GM23338 (cell line): ENCODE measurements at regions not wholly inside any gene's neighbourhood (a gene's known extent, or its start where the extent isn't known, plus 50 kb on each side); places are given as distances from the start of the nearest gene placed in this dataset.
"Not testable (repeated sequence)": the region's sequence is repeated elsewhere in the genome, so short reads cannot be mapped to it uniquely, and the experiment has no call there.

Source experiments
- ATAC-seq: fragments of 200-7000 bp; cut with Tn5 transposase; 3 replicates; pipeline ENCODE4 v1.9.1; 2020
- DNase-seq: peaks from one replicate; pipeline ENCODE4 v3.0.0-alpha.2; 2015; ENCODE audit warnings: low spot score
- H2AFZ ChIP-seq: fragments of 200-600 bp; sonication (generic); 2 replicates; pipeline ENCODE4 v1.8.0; 2016; ENCODE audit warnings: antibody characterized with exemption, mild to moderate bottlenecking, moderate library complexity
- H3F3A ChIP-seq: fragments of 200-600 bp; sonication (generic); replicated peaks from 2 replicates; pipeline ENCODE4 v1.8.0; 2017; ENCODE audit warnings: antibody characterized with exemption, mixed run types, low read depth
- H3K27ac ChIP-seq: fragments of 200-600 bp; sonication (generic); 2 replicates; pipeline ENCODE4 v1.6.1; 2016; ENCODE audit warnings: low read depth
- H3K27me3 ChIP-seq: fragments of 200-600 bp; sonication (generic); 2 replicates; pipeline ENCODE4 v1.8.0; 2016; ENCODE audit warnings: mild to moderate bottlenecking, mixed run types, moderate library complexity; ENCODE audit not compliant: insufficient read depth
- H3K36me3 ChIP-seq: fragments of 200-600 bp; sonication (generic); 2 replicates; pipeline ENCODE4 v1.8.0; 2016; ENCODE audit warnings: mild to moderate bottlenecking; ENCODE audit not compliant: insufficient read depth
- H3K4me1 ChIP-seq: fragments of 200-600 bp; sonication (generic); 2 replicates; pipeline ENCODE4 v1.8.0; 2016; ENCODE audit warnings: mild to moderate bottlenecking, moderate library complexity; ENCODE audit not compliant: insufficient read depth
- H3K4me2 ChIP-seq: fragments of 200-600 bp; sonication (generic); 2 replicates; pipeline ENCODE4 v1.7.1; 2017; ENCODE audit warnings: mixed run types
- H3K4me3 ChIP-seq: fragments of 200-600 bp; sonication (generic); 2 replicates; pipeline ENCODE4 v1.6.1; 2016; ENCODE audit warnings: mixed run types
- H3K79me2 ChIP-seq: fragments of 200-600 bp; sonication (generic); replicated peaks from 2 replicates; pipeline ENCODE4 v1.8.0; 2017; ENCODE audit warnings: mild to moderate bottlenecking; ENCODE audit not compliant: insufficient read depth
- H3K9me2 ChIP-seq: fragments of 200-600 bp; sonication (generic); 2 replicates; pipeline ENCODE4 v1.8.0; 2017; ENCODE audit not compliant: insufficient read depth
- H4K20me1 ChIP-seq: fragments of 200-600 bp; sonication (generic); replicated peaks from 2 replicates; pipeline ENCODE4 v1.8.0; 2017; ENCODE audit warnings: mild to moderate bottlenecking; ENCODE audit not compliant: insufficient read depth
- H3K27ac Mint-ChIP-seq: 2 replicates; pipeline ENCODE4 v1.8.0; 2020; ENCODE audit warnings: inconsistent platforms, mild to moderate bottlenecking, moderate library complexity, mixed read lengths
- H3K27me3 Mint-ChIP-seq: 3 replicates; pipeline ENCODE4 v1.8.0; 2022; ENCODE audit warnings: low read depth, mild to moderate bottlenecking, moderate library complexity, mixed read lengths, inconsistent platforms; ENCODE audit not compliant: insufficient read depth, poor library complexity
- H3K36me3 Mint-ChIP-seq: 3 replicates; pipeline ENCODE4 v1.8.0; 2021; ENCODE audit warnings: low read depth, mild to moderate bottlenecking, inconsistent platforms, moderate library complexity, mixed read lengths
- H3K4me1 Mint-ChIP-seq: 3 replicates; pipeline ENCODE4 v1.8.0; 2020; ENCODE audit warnings: mild to moderate bottlenecking, inconsistent platforms, mixed read lengths
- H3K4me3 Mint-ChIP-seq: 3 replicates; pipeline ENCODE4 v1.8.0; 2021; ENCODE audit warnings: moderate library complexity, mild to moderate bottlenecking, inconsistent platforms, mixed read lengths
- H3K9me3 Mint-ChIP-seq: 3 replicates; pipeline ENCODE4 v1.8.0; 2020; ENCODE audit warnings: moderate library complexity, mild to moderate bottlenecking, inconsistent platforms, mixed read lengths
- NANOG ChIP-seq: IDR thresholded peaks from 2 replicates; pipeline ENCODE4 v1.6.1; 2016; ENCODE audit warnings: antibody characterized with exemption, borderline replicate concordance
- POLR2AphosphoS5 ChIP-seq: IDR thresholded peaks from 2 replicates; pipeline ENCODE4 v1.6.1; 2016; ENCODE audit warnings: antibody characterized with exemption, low read depth
- ZNF462 ChIP-seq: fragments of 250-450 bp; sonication (Bioruptor Pico); IDR thresholded peaks from 2 replicates; pipeline ENCODE4 v1.5.0; 2020; ENCODE audit warnings: mild to moderate bottlenecking, moderate library complexity
- TF ChIP-seq, protein P1 (sequence below), 2 experiments: fragments of 200-600 bp in 1 of 2; sonication (generic) in 1 of 2; conservative IDR thresholded peaks; 2 replicates each; pipeline versions ENCODE4 v1.5.1 to v1.6.1; 2016 to 2017; ENCODE audit warnings: antibody characterized with exemption in 2 of 2, low read depth in 2 of 2, mild to moderate bottlenecking in 2 of 2, moderate library complexity in 1 of 2

DNA sequence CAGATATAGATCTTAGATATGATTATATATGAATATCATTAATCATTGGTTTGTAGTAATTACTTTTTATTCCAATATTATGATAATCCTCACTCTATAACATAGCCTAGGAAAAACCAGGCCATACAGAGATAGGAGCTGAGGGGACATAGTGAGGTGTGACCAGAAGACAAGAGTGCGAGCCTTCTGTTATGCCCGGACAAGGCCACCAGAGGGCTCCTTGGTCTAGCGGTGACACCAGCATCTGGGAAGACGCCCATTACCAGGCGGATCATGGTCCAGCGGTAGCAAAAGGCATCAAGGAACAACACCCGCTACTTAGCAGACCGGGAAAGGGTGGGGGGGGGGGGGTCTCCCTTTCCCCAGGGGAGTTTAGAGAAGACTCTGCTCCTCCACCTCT, 96.4 kb upstream of the WSB1 start:
- H3K9me3 Mint-ChIP-seq = peaks cover 75% of the 10 kb centered on the region
- TF ChIP-seq, protein P1, sequence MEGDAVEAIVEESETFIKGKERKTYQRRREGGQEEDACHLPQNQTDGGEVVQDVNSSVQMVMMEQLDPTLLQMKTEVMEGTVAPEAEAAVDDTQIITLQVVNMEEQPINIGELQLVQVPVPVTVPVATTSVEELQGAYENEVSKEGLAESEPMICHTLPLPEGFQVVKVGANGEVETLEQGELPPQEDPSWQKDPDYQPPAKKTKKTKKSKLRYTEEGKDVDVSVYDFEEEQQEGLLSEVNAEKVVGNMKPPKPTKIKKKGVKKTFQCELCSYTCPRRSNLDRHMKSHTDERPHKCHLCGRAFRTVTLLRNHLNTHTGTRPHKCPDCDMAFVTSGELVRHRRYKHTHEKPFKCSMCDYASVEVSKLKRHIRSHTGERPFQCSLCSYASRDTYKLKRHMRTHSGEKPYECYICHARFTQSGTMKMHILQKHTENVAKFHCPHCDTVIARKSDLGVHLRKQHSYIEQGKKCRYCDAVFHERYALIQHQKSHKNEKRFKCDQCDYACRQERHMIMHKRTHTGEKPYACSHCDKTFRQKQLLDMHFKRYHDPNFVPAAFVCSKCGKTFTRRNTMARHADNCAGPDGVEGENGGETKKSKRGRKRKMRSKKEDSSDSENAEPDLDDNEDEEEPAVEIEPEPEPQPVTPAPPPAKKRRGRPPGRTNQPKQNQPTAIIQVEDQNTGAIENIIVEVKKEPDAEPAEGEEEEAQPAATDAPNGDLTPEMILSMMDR (conservative IDR thresholded peaks at IDR 0.05; ENCODE audit: low read depth in 2 of 2) = peak; percentile 30 to 43; a peak in 3 of 4 replicates

GRCh38 chr17:27199948-27200347, 94.0 kb upstream of the WSB1 start:
- no peak for ATAC-seq
- no peaks in the 10 kb centered on the region for H3K9me2 ChIP-seq
- Mint-ChIP-seq H3K4me3 (no peak overlapping the region), H3K27me3 (peaks cover 2% of the 10 kb centered on the region), H3K27ac (no peak overlapping the region), H3K4me1 (no peaks in the 10 kb centered on the region), H3K36me3 (no peaks in the 10 kb centered on the region), H3K9me3 (peaks cover 79% of the 10 kb centered on the region)
- H3K27ac ChIP-seq = no peak overlapping the region
- no peak for DNase-seq
- H3K4me2 ChIP-seq = no peak overlapping the region
- H3K79me2 ChIP-seq = no peaks in the 10 kb centered on the region
- no peak overlapping the region for H2AFZ ChIP-seq
- no peaks in the 10 kb centered on the region for H4K20me1 ChIP-seq
- H3K4me1 ChIP-seq = no peaks in the 10 kb centered on the region
- H3F3A ChIP-seq = no peaks in the 10 kb centered on the region
- TF ChIP-seq POLR2AphosphoS5 (no peak), ZNF462 (CRISPR knock-in tag) (no peak), NANOG (no peak)
- H3K27me3 ChIP-seq = no peaks in the 10 kb centered on the region
- H3K36me3 ChIP-seq = 0 out of 2 replicates have a peak, but pooled peaks cover 6% of the 10 kb centered on the region
- H3K4me3 ChIP-seq = no peak overlapping the region

More for the DNA sequence above, 96.4 kb upstream of the WSB1 start:
- not testable (repeated sequence) for H3K4me3 Mint-ChIP-seq, H3K4me2 ChIP-seq, H2AFZ ChIP-seq, H4K20me1 ChIP-seq, H3K27ac Mint-ChIP-seq, H3K27me3 Mint-ChIP-seq, H3K36me3 ChIP-seq, ATAC-seq, H3F3A ChIP-seq, H3K79me2 ChIP-seq, H3K9me2 ChIP-seq, H3K4me3 ChIP-seq, H3K4me1 Mint-ChIP-seq, H3K27ac ChIP-seq, H3K4me1 ChIP-seq, H3K36me3 Mint-ChIP-seq, H3K27me3 ChIP-seq
- DNase-seq = peak; percentile 20
